ENCODE measurements at regions not wholly inside any gene's neighbourhood (a gene's known extent, or its start where the extent isn't known, plus 50 kb on each side); places are given as distances from the start of the nearest gene placed in this dataset.

DNA sequence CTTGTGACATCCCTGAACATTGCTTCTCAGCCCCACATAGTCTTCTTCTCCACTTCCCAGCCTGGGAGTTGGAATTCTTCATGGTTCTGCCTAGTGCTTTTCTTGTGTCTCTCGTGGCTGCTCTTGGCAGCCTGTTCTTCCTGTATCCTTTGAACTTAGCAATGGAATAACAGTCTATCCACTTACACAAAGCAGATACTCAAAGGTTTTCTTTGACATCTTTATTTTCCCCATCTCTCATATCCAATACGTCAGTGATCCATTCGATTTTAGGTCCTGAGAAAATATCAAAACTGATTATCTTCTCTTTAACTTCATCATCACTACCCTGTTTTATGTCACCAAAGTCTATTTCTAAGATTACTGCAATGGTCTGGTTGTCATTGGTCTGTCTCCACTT, 1091.2 kb upstream of the PIK3C3 start:
- no peak for DNase-seq

GRCh38 chr18:40860189-40860588, 1094.8 kb upstream of the PIK3C3 start:
- DNase-seq, result no peak

- no peak for DNase-seq
These were observed 1099.4 kb upstream of the PIK3C3 start for GRCh38 chr18:40855661-40856060.

DNA sequence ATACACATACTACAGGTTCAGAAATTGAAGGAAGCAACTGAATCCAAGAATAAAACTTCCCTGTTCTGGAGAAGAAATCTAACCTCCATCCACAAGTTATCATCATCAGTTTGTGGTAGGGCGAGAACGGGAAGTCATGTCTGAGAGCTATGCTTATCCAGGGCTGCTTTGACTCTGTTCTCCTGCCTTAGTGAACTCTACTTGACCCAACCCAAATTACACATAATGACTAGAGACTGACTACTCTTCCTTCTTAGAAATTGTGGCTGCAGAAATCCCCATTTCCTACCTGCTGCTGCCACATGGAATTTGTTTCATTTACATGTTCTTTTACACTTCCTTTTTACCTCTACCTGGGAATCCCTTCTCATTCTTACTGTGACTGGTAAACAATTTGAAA, 1102.6 kb upstream of the PIK3C3 start:
- no peak for DNase-seq

DNA sequence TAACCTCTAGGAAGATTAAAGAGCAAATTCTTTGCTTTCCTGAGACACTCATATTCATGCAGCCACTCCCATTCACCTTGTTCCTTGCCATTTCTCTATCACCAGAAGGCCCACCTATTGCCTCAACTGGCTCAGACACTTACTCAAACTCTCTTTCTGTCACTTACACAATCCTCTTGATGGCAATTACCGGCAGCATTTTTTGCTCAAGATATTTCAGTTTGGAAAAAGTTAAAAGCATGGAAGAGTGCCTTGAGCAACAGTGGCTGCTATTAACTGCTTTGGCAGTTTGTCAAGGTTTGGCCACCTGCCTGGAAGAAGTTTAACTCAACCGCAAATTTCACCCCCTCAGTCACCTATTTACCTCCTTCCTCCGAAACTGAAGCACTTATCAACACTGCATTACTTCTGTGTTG, 1104.0 kb upstream of the PIK3C3 start:
- no peak for DNase-seq

GRCh38 chr18:40849886-40850285, 1105.1 kb upstream of the PIK3C3 start:
- no peak for DNase-seq

DNA sequence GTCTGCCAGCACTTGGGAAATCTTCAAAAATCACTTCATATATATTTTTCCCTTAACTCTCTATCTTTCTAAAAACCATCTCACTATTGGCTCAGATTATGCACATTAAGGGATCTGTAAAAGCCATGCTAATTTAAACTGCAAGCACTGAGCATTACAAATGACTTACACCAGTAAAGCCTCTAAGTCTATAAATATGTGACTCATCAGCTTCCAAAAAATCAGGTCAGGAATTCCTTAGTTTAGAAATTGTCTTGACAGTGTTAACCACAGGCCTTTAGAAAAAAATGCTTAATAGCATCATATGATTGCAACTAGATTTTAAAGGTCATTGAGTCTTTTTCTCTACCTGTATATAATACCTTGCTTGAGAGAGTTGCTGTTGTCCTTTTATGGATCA, 1113.6 kb upstream of the PIK3C3 start:
- DNase-seq, result no peak

- no peak for DNase-seq
These were observed 1114.0 kb upstream of the PIK3C3 start for GRCh38 chr18:40841063-40841462.

GRCh38 chr18:40832362-40832761, 1122.7 kb upstream of the PIK3C3 start:
- no peak for DNase-seq

GRCh38 chr18:40824291-40824690, 1130.7 kb upstream of the PIK3C3 start:
- DNase-seq, result no peak

- DNase-seq, result no peak
These were observed 1133.3 kb upstream of the PIK3C3 start for GRCh38 chr18:40821596-40822243.

DNA sequence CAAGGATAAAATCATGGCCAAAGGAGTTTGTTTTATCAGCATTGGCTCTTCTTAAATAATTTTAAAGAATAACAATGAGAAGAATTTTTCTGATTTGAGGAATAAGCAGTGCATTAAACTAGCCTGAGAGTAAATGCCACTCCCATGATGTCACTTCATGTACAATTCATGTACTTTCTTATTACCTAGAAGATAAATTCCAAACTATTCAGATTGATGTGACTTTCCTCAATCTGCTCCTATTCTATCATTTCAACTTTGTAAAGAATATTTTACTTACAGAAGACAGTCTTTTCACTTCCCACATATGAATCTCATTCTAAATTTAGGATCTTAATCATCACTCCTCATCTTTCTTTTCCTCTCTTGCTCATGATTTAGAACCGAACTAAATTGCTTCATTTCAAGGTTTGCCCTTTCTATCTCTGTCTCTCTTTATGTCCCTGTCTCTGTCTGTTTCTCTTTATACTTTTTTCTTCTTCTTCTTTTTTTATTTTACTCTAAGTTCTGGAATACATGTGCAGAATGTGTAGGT, 1142.0 kb upstream of the PIK3C3 start:
- no peak for DNase-seq

DNA sequence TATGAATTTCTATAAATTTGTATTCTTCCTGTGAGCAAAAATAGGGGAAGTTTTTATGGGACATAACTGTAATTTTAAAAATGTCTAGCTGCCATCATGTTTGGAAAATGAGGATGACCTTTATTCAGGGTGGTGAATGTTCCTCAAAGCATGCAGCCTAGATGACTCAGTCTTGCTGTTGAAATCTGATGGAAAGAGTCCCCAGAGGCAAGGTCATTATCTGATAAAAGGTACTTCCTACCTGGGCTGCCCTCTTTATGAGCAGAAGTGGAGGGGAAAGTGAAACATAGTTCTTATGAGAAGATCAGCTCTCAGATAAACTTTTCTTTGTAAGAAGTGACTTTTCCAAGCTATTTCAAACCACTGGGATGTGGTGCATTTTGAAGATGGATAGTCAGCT, 1144.7 kb upstream of the PIK3C3 start:
- DNase-seq, result no peak

DNA sequence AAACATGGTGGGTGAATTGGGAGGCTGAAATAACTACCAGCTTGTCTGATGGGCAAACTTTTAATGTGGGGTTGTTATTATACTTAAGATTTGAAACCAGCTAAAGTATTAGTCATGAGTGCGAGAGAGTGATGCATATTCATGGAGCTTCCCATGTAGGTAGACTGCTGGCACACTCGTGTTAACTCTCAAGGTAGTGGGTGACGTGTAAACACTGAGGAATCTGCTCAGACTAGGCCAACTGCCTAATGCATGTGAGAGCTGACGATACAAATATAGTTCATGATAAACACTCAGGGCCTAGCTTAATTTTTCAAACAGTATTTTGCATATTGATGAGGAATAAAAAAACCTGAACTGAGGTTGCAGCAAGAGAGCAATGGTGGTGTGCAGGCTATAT, 1165.7 kb upstream of the PIK3C3 start:
- no peak for DNase-seq

DNA sequence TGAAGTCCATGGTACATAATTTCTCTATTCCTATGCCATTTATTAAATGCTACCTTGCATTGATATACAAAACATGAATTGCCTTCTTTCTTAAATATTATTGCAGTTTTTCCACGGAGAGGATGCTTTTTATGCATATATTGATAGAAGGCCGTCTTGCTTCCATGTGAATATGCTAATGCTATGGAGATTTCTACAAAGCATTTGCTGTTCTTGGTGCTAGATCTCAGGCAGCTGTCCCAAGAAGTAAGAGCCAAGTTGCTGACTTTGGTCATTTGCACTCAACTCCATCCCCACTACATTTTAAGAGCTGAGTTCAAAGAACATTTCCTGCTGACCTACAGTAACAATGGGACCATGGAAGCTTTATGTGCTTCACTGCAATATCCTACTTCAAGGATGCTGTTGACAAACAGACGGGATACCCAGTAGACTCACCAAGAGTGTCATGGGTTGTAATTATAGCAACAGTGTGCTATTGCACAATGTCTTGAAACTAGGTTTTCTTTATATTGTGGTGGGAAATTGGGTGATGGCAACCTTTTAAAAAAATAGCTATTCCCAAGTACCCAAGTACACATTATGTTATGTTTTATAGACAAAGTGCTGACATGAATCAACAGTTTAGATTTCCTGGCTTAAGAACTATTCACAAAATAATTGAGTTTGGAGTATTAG, 1172.4 kb upstream of the PIK3C3 start:
- no peak for DNase-seq

- no peak for DNase-seq
These were observed 1185.2 kb upstream of the PIK3C3 start for GRCh38 chr18:40769786-40770185.

- DNase-seq, result no peak
These were observed 1194.8 kb upstream of the PIK3C3 start for GRCh38 chr18:40760251-40760650.

DNA sequence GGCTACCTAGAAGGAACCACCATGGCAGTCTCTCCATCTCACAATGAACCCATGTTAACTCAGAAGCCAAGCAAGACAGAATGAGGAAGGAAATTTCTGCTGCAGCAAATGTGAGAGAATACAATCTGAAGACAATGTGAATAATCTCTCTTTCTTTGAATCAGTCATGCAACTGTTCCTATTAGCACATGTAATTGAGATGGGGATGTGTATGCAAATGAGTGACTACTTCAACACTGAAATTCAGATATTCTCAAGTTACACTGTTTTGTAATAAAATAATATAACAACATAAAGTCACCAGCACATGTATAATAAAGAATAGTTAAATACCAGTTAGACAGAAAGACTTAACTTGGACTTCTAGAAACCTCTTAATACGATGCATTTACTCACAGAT, 1200.6 kb upstream of the PIK3C3 start:
- DNase-seq, result no peak

- DNase-seq, result no peak
These were observed 1202.7 kb upstream of the PIK3C3 start for GRCh38 chr18:40752316-40752715.

GRCh38 chr18:40751186-40751585, 1203.8 kb upstream of the PIK3C3 start:
- DNase-seq, result no peak

- DNase-seq, result no peak
These were observed 1216.0 kb upstream of the PIK3C3 start for GRCh38 chr18:40739029-40739428.

DNA sequence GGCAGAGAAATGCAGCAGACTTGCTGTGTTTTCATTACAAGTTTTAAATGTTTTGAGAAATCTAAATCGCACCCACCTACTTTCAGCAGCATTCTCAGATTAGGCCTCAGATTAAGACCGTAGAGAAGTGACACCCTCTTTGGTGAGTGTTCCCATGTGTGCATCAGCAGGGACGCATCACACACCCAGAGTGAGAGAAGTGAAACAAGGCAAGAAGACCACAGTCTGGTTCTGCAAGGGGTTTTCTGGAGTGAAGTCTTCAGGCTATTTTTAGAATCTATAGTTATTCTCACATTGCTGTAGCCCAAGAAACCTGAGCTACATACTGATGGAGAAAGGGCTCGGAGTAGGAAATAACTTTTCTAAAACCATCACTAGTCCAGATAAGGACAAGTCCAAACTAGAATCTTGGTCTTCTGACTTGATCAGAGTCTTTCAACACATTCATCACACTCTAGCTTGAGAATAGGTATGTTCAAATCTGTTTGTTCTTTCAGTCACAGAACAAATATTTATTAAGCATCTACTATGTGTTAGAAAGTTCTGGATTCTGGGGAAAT, 1216.6 kb upstream of the PIK3C3 start:
- DNase-seq, result no peak

DNA sequence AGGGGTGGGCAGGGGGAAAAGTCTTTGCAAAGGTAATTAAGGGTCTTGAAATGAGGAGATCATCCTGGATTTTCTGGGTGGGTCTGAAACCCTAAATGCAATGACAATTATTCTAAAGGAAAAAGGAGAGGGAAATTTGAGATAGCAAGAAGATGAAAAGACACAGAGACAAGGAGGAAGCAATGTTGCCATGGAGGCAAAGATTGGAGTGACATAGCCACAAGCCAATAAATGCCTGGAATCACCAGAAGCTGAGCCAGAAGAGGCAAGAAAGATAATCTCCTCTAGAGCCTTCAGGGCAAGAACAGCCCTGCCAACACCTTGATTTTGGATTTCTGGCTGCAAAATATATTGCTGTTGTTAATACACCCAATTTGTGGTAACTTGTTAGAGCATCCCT, 1246.3 kb upstream of the PIK3C3 start:
- no peak for DNase-seq

- no peak for DNase-seq
These were observed 1247.2 kb upstream of the PIK3C3 start for GRCh38 chr18:40707797-40708196.

All from NCI-H1092 treated with DMSO at 0.1 percent for 48 hours (cell line).